Motor neuron (in vitro differentiated cells): ENCODE measurements at regions not wholly inside any gene's neighbourhood (a gene's known extent, or its start where the extent isn't known, plus 50 kb on each side); places are given as distances from the start of the nearest gene placed in this dataset.
A peak's percentile ranks its signal among the peaks of the same experiment; 100 is the strongest.

Experiments
- ATAC-seq, 8 experiments: fragments of 200-7000 bp; cut with Tn5 transposase; replicated peaks in 6 of 8; 2 replicates each; pipeline ENCODE4 v1.8.0; 2021; ENCODE audit warnings: mild to moderate bottlenecking in 8 of 8, moderate library complexity in 8 of 8
- H3K27ac ChIP-seq, 2 donors: fragments of 250-450 bp; sonication (Bioruptor Pico); 2 replicates each; pipeline ENCODE4 v1.9.0; 2021; ENCODE audit warnings: antibody characterized with exemption in 2 of 2, mild to moderate bottlenecking in 2 of 2, moderate library complexity in 1 of 2
- H3K4me1 ChIP-seq, 2 donors: fragments of 250-450 bp; sonication (Bioruptor Pico); replicated peaks in 1 of 2; 2 replicates each; pipeline ENCODE4 v1.6.1; 2021; ENCODE audit warnings: antibody characterized with exemption in 2 of 2, mild to moderate bottlenecking in 2 of 2, moderate library complexity in 1 of 2
- H3K4me3 ChIP-seq, 5 donors: fragments of 250-450 bp; sonication (Bioruptor Pico); 2 replicates each; pipeline ENCODE4 v1.9.0; 2021; ENCODE audit warnings: antibody characterized with exemption in 5 of 5, mild to moderate bottlenecking in 5 of 5, moderate library complexity in 4 of 5
- whole genome bisulfite sequencing, 10 experiments: fragments of 450-650 bp; shearing (Covaris generic); methylation state at CpG; one replicate each; pipeline ENCODE4 v1.0.0; 2022; 5-methylcytosine and 5-hydroxymethylcytosine counted together
- in situ Hi-C, 9 experiments: fragments of 400-800 bp; cut with MboI; loops; one replicate each; pipeline ENCODE4 v1.15.0; 2021; ENCODE audit warnings: low sequenced_read_pairs in 9 of 9, low pct_unique_long_range_greater_than_20kb in 2 of 9; ENCODE audit not compliant: unreplicated experiment in 9 of 9

DNA sequence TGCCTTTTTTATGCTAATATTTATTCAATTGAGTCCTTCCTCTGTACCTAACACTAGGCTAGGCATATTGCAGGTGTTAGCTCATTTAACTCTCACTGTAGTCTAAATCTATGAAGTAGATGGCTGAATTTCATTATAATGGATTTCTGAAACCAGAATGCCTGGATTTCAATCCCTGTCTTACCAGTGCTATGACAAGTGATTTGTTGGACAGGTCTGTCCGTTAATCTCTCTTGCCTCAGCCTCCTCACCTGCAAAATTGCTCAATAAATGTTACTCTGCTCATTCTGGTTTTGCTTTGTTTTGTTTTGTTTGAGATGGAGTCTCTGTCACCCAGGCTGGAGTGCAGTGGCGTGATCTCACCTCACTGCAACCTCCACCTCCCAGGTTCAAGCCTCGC lies 146.1 kb upstream of the ADGRL2 start:
- in situ Hi-C loops: no loop called here
- ATAC-seq: no peak
- no peak overlapping the region for H3K4me3 ChIP-seq
- 47 to 100% (median 95%) methylated on average over 1 to 3 of the region's 3 CpGs; no CpG with 5 or more reads in 5 of the 10 experiments for WGBS, 10 experiments
- H3K27ac ChIP-seq: no peak overlapping the region
- peaks cover 0 to 5% of the 10 kb centered on the region in 2 donors for H3K4me1 ChIP-seq

DNA sequence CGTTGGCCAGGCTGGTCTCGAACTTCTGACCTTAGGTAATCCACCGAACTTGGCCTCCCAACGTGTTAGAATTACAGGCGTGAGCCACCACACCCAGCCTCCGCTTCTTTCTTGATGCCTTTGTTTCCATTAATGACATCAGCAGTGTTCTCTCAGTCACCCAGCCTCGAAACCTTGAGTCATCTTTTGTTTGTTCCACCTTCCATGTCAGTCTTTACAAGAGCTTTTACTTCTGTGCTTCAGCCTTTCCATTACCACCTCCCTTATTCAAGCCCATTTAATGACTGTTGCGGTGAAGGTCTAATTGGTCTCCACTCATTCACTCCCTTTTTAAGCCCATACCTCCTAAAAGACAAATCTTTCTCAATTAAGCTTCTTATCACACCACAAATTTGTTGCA lies 146.6 kb upstream of the ADGRL2 start:
- 43 to 100% (median 86%) methylated on average over 1 to 7 of the region's 8 CpGs for WGBS, 10 experiments
- no peak for ATAC-seq
- Histone ChIP-seq H3K27ac (no peak overlapping the region), H3K4me3 (no peak overlapping the region), H3K4me1 (peaks cover 0 to 5% of the 10 kb centered on the region in 2 donors)
- in situ Hi-C loops: no loop called here

DNA sequence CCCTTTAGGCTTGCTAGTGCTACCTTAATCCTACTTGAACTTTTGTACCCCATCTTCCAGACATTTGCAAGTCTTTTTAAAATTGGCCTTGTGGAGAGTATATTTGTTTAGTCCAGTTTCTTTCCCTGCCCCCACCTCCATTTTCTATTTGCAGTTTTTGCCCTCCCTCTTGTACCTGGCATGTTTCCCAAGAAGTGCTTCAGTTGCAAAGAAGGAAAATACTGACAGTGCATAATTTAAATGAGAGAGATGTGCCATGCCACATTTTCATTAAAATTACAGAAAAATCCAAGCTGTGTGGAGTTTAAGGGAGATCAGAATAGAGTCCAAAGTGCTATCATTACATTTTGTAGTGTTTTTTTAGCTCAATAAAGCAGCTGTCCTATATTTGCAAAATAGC lies 150.0 kb upstream of the ADGRL2 start:
- Histone ChIP-seq H3K4me1 (peaks cover 4 to 5% of the 10 kb centered on the region in 2 donors), H3K27ac (no peak overlapping the region), H3K4me3 (no peak overlapping the region)
- in situ Hi-C loops: no loop called here
- no peak for ATAC-seq

DNA sequence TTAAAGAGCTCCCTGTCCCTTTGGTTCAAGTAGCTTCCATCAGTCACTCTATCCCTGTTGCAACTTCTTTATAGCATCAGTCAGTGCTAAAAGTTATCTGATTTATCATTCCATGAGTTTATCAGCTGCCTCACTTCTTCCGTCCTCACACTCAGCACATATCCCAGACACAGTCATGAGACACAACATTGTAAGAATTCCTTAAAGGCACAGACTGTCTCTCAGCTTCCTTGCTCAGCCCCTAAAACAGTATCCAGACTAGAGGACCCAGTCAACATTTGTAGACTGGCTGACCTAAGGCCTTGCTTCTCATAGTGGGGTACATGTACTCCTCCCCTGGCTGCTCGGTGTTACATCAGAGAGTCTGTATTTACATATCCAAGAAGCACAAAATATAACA lies 164.9 kb upstream of the ADGRL2 start:
- WGBS, 10 experiments: 71 to 100% (median 100%) methylated on average over 1 to 2 of the region's 2 CpGs; no CpG with 5 or more reads in 2 of the 10 experiments
- Histone ChIP-seq H3K4me3 (no peak overlapping the region), H3K4me1 (no peaks in the 10 kb centered on the region), H3K27ac (no peak overlapping the region)
- in situ Hi-C loops: no loop called here
- ATAC-seq: no peak

DNA sequence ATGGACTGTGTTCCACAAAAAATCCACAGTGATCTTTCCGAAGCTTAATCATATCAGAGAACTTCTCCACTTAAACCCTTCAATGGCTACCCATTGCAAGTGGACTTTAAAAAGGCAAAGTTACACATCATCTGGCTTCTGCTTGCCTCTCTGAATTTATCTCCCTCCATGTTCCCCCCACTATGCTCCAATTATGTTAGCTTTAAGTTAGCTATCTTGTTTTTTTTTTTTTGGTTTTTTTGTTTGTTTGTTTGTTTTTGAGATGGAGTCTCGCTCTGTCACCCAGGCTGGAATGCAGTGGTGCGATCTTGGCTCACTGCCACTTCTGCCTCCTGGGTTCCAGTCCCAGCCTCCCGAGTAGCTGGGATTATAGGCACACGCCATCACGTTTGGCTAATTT lies 166.4 kb upstream of the ADGRL2 start:
- in situ Hi-C loops: no loop called here
- Histone ChIP-seq H3K4me3 (no peak overlapping the region), H3K27ac (no peak overlapping the region), H3K4me1 (no peaks in the 10 kb centered on the region)
- WGBS, 10 experiments: 68 to 100% (median 80%) methylated on average over 1 to 6 of the region's 6 CpGs
- ATAC-seq: no peak

DNA sequence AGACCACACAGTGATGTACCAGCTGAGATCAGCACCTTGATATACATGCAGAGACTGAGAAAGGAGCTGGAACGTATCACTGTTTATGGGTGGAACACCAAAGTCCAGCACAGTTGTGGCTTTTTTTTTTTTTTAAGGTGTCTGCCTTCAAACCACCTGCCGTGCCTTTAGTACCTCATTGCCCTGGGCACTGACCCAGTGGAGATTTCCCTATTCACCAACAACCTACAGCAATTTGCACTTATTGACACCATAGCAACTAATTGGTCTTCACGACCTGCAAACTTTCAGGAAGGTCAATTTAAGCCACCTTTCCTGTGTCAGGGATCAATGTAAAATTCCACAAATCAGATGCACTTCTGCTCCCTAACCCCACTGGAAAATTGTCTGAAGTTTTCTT lies 181.6 kb upstream of the ADGRL2 start:
- in situ Hi-C loops: no loop called here
- 8 to 60% (median 25%) methylated on average over 1 to 3 of the region's 3 CpGs; no CpG with 5 or more reads in 1 of the 10 experiments for WGBS, 10 experiments
- ATAC-seq: no peak

DNA sequence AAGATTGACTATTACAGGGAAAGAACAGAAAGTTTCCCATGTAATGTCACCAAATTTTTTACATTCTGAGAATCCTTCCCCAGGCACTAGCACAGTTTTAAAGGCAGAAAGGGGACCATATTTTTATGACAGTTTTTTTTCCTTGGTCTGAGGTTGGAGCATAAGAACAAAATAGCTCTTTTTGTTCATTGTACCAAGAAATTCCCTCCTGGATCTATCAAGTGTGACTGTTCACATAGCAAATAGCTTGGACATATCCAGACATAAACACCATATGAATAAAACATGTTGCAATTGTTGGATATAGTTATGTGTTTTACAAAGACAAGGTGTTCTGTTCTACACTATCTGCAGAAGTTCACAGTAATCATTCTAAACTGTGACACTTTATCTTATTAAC lies 182.4 kb upstream of the ADGRL2 start:
- no peak overlapping the region for H3K27ac ChIP-seq
- H3K4me1 ChIP-seq: peaks cover 0 to 3% of the 10 kb centered on the region in 2 donors
- ATAC-seq: no peak
- H3K4me3 ChIP-seq: no peak overlapping the region
- in situ Hi-C loops: no loop called here

More for the DNA sequence above, 181.6 kb upstream of the ADGRL2 start:
- Histone ChIP-seq H3K4me1 (peaks cover 0 to 3% of the 10 kb centered on the region in 2 donors), H3K4me3 (no peak overlapping the region), H3K27ac (no peak overlapping the region)

DNA sequence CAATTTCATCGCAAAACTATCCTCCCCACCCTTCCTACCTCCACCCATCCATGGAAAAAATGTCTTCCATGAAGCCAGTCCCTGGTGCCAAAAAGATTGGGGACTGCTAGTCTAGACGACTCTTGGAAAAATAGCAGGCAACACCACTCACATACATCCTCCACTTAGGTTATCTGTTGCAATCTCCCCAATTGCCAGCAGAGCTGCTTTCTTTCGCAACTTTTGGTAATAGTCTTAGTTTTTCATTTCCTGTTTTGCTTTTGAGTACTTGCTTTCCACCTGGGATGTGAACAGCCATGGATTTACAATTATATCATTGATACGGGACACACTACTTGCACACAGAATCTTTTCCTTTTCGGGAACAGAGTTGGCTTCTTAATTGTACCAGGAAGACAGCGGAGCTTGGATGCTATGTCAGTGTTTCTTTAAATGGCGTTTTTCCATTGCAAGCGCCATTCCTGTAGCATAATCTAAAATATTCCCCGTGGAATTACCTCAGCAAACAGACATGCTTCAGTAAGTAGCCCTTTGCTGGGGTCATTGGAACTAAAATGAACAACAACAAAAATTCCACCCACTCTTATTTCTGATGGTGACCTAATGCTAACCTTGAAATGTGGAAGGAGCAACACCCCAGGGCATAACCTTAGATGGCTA lies 183.3 kb upstream of the ADGRL2 start:
- no peak overlapping the region for H3K27ac ChIP-seq
- ATAC-seq: no peak
- in situ Hi-C loops: no loop called here
- WGBS, 10 experiments: 34 to 97% (median 90%) methylated on average over 4 to 9 of the region's 9 CpGs
- H3K4me1 ChIP-seq: peaks cover 0 to 3% of the 10 kb centered on the region in 2 donors
- H3K4me3 ChIP-seq: no peak overlapping the region

DNA sequence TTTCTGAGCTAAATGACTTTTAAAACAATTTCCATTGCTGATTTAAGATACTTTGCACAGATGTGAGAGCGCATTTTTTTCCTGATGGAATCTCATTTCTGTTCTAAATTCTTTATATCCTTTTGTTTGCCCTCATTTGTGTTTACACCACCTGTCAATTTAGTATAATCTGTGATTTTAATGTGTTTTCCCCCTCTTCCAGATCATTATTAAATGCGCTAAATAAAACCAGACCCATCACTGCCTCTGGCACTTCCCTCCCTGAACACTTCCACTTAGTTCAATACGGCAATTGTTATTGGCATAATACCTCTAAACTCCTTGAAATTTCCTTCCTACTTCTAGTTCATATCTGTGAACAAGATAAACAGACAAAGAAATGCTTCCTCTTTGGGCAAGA lies 186.9 kb upstream of the ADGRL2 start:
- in situ Hi-C loops: no loop called here
- ATAC-seq: peak in 1 of 8 experiments; percentile 26
- 39 to 100% (median 85%) methylated on average over 1 to 3 of the region's 3 CpGs for WGBS, 10 experiments

DNA sequence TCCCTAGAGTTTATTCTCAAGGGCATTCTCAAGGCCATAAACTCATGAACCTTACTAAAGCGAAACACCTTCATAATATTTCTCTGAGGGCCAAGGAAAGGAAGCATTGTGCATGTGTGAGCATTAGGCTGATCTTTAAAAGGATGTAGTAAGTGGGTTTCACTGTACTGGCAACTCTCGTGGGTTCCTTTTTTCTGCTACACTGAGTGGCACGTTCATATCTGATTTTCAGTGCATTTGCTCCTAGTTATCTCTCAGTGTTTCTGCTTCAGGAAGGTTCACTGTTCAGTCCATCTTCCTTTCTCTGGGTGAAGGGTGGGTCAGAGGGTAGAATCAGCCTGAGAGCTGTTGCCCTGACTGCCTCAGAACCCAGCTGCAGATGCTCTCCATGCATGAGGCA lies 192.8 kb upstream of the ADGRL2 start:
- ATAC-seq: no peak
- no peak overlapping the region for H3K4me3 ChIP-seq
- peaks cover 26 to 41% of the 10 kb centered on the region in 2 donors for H3K4me1 ChIP-seq
- 27 to 100% (median 86%) methylated on average over 1 to 3 of the region's 3 CpGs for WGBS, 10 experiments
- no peak overlapping the region for H3K27ac ChIP-seq
- in situ Hi-C loops: no loop called here

More for the DNA sequence above, 186.9 kb upstream of the ADGRL2 start:
- no peak overlapping the region for H3K4me3 ChIP-seq
- H3K27ac ChIP-seq: no peak overlapping the region
- H3K4me1 ChIP-seq: peaks cover 0 to 3% of the 10 kb centered on the region in 2 donors

DNA sequence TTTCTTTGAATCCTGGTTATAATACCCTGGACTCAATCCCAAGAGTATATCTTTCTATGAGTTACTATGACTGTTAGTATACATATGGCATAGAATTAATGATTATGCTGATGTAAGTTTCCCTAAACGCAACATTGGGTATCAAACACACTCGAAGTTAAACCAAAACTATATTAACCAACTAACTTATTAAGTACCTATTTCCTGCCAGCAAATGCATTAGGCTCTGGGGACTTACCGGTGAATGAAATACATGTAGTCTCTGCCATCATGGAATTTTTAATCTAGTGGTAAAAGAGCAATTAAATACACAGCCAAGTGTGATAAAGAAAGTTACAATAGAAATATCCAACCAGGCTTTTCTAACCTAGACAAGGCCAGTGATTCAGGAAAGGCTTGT lies 193.6 kb upstream of the ADGRL2 start:
- H3K4me3 ChIP-seq: no peak overlapping the region
- no peak overlapping the region for H3K27ac ChIP-seq
- H3K4me1 ChIP-seq: peaks cover 26 to 42% of the 10 kb centered on the region in 2 donors
- in situ Hi-C loops: no loop called here
- 40 to 100% (median 90%) methylated on average over 2 to 3 of the region's 3 CpGs; no CpG with 5 or more reads in 2 of the 10 experiments for WGBS, 10 experiments
- ATAC-seq: no peak

DNA sequence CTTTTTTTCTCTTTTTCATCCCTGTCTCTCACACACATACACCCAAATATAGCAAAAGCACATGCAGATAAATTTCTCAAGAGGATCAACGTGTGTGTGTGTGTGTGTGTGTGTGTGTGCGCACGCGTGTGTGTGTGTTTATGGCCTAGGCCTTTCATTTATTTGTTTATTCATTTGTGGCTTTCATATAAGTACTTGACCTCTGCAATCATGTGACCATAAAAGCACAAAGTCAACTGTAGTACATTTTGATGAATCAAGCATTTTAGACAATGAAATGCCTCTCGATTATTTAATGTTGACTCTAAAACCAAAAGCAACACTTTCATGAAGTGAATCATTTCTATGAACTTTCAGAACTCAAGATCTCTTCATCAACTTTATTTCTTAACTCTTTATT lies 194.1 kb upstream of the ADGRL2 start:
- 75 to 100% (median 80%) methylated on average over 1 to 5 of the region's 5 CpGs for whole genome bisulfite sequencing, 10 experiments
- H3K27ac ChIP-seq: no peak overlapping the region

DNA sequence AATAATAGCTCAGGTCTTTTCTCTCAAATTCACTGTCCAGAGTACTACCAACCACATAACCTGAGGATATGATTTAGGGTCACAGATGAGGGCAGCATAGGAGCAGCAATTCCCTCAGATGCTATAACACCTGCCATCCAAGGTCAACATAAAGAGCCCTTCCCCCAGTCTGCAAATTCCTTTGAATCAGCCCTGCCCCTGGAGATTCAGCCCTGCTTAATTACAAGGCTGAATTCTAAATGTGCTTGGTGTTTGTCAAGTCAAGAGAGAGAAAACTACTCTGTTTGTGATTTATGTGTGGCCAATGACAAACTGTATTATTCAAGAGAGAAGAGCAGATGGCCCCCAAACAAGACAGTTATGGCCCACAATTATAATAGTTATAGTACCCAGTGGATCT lies 195.7 kb upstream of the ADGRL2 start:
- ATAC-seq: peak in 5 of 8 experiments; percentile 61 to 72 (median 70)
- Histone ChIP-seq H3K27ac (no peak overlapping the region), H3K4me1 (peaks cover 33 to 61% of the 10 kb centered on the region in 2 donors), H3K4me3 (no peak overlapping the region)
- in situ Hi-C loops: no loop called here

More for the DNA sequence above, 194.1 kb upstream of the ADGRL2 start:
- no peak for ATAC-seq
- Histone ChIP-seq H3K4me3 (no peak overlapping the region), H3K4me1 (peaks cover 30 to 47% of the 10 kb centered on the region in 2 donors)
- in situ Hi-C loops: no loop called here

DNA sequence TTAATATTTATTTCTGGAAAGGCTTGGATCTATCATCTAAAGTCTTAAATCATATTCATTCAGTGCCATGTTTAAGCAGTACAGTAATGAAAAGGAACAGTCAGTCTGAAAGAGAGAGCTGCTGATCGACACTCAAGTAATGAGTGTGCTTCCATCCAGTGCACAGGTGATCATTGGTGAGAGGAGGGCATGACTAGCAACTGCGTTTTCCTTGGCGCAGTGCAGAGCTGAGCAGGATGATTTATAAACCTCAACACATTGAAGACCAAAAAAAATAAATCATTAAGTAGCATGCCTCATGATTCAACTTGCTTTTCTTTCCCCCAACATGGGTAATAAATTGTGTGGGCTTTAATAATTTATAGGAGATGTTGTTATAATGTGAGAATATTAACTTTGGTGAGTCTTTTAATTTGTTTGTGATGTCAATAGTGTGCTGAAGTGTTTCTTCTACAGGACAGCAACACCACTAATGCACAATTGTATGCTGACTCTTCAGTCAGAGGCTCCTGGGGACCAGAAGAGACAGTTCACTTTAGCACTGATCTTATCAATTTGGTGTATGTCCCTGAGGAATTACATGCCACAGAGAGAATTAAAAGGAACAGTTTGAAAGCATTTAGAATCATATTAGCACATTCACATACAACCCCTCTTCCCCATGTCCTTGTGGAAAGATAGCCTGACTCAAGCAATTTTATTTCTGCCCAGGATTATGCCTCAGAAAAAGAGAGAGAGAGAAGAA lies 199.7 kb upstream of the ADGRL2 start:
- 43 to 79% (median 61%) methylated on average over 1 to 3 of the region's 3 CpGs; no CpG with 5 or more reads in 2 of the 10 experiments for WGBS, 10 experiments
- ATAC-seq: peak in 5 of 8 experiments; percentile 78 to 88 (median 86)
- Histone ChIP-seq H3K27ac (no peak overlapping the region), H3K4me1 (peaks cover 28 to 56% of the 10 kb centered on the region in 2 donors), H3K4me3 (no peak overlapping the region)
- in situ Hi-C loops: no loop called here
